Calu3 (cell line): ENCODE measurements at regions not wholly inside any gene's neighbourhood (a gene's known extent, or its start where the extent isn't known, plus 50 kb on each side); places are given as distances from the start of the nearest gene placed in this dataset.
"Not testable (repeated sequence)": the region's sequence is repeated elsewhere in the genome, so short reads cannot be mapped to it uniquely, and the experiment has no call there.

Experiments
- BruUV-seq: library from RNA; stranded (reverse); fragments of 400-500 nt; replicated peaks from 2 replicates; lab custom pipeline; 2021; lab: Mats Ljungman, UMichigan
- CTCF ChIA-PET: fragments of 300-600 bp; sonication (Branson Sonifier 250); formaldehyde crosslinking; loops from one replicate; lab custom pipeline; 2022; ENCODE audit warnings: antibody characterized with exemption; lab: Charles Lee
- DNase-seq: peaks from one replicate; pipeline ENCODE4 v3.0.0; 2022
- H3K27ac Mint-ChIP-seq: one replicate; pipeline ENCODE4 v1.8.0; 2022; ENCODE audit warnings: mixed read lengths; ENCODE audit not compliant: unreplicated experiment
- H3K27me3 Mint-ChIP-seq: one replicate; pipeline ENCODE4 v1.8.0; 2022; ENCODE audit warnings: mixed read lengths; ENCODE audit not compliant: unreplicated experiment
- H3K36me3 Mint-ChIP-seq: one replicate; pipeline ENCODE4 v1.8.0; 2022; ENCODE audit warnings: mild to moderate bottlenecking, moderate library complexity, mixed read lengths; ENCODE audit not compliant: insufficient read depth, unreplicated experiment
- H3K4me1 Mint-ChIP-seq: one replicate; pipeline ENCODE4 v1.8.0; 2022; ENCODE audit warnings: mild to moderate bottlenecking, low read depth, mixed read lengths; ENCODE audit not compliant: unreplicated experiment
- H3K4me3 Mint-ChIP-seq: one replicate; pipeline ENCODE4 v1.8.0; 2022; ENCODE audit warnings: mild to moderate bottlenecking, low read depth, moderate library complexity, mixed read lengths; ENCODE audit not compliant: unreplicated experiment
- H3K9me3 Mint-ChIP-seq: one replicate; pipeline ENCODE4 v1.8.0; 2022; ENCODE audit warnings: low read depth, mixed read lengths; ENCODE audit not compliant: unreplicated experiment
- intact Hi-C: fragments of 100-400 bp; cut with micrococcal nuclease; formaldehyde crosslinking; loops from one replicate; pipeline ENCODE4 v1.10.0; 2022; ENCODE audit not compliant: unreplicated experiment
- TF ChIP-seq, protein P1 (sequence below): fragments of 200-600 bp; IDR thresholded peaks from one replicate; pipeline ENCODE4 v1.8.0; 2022; ENCODE audit warnings: antibody characterized with exemption; ENCODE audit not compliant: unreplicated experiment

DNA sequence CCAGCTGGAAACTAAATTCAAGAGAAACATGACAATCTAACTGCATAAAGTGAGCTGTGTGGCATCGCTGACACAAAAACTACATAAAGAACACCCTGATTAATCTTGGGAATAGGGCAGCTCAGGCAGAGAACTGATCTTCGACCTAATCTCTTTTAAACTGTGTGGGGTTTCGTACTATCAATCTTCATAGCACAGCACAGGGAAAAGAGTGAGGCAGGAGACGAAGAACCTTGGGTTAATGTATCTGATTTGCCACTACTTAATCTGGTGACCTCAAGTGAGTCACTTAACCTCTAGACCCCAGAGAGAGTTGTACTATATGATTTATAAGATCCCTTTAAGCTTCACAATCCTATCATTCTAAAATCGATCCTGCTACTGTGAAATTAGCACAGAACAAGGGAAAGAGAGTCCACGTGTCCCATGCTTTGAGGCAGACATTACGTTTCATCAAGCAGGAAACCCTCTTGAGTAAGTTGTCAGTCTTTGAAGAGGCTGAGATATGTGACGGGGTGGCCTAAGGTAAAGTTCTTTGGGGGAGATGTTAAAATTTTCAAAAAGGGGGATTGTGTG lies 519.7 kb downstream of the SOCS6 start:
- DNase-seq: no peak
- intact Hi-C loops: no loop called here
- Mint-ChIP-seq H3K4me3 (no peak overlapping the region), H3K27ac (no peak overlapping the region), H3K27me3 (no peaks in the 10 kb centered on the region), H3K4me1 (peaks cover 7% of the 10 kb centered on the region), H3K9me3 (no peaks in the 10 kb centered on the region), H3K36me3 (no peaks in the 10 kb centered on the region)
- TF ChIP-seq, protein P1, sequence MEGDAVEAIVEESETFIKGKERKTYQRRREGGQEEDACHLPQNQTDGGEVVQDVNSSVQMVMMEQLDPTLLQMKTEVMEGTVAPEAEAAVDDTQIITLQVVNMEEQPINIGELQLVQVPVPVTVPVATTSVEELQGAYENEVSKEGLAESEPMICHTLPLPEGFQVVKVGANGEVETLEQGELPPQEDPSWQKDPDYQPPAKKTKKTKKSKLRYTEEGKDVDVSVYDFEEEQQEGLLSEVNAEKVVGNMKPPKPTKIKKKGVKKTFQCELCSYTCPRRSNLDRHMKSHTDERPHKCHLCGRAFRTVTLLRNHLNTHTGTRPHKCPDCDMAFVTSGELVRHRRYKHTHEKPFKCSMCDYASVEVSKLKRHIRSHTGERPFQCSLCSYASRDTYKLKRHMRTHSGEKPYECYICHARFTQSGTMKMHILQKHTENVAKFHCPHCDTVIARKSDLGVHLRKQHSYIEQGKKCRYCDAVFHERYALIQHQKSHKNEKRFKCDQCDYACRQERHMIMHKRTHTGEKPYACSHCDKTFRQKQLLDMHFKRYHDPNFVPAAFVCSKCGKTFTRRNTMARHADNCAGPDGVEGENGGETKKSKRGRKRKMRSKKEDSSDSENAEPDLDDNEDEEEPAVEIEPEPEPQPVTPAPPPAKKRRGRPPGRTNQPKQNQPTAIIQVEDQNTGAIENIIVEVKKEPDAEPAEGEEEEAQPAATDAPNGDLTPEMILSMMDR: no peak
- CTCF ChIA-PET: no interaction called here
- BruUV-seq: no TSS peak

DNA sequence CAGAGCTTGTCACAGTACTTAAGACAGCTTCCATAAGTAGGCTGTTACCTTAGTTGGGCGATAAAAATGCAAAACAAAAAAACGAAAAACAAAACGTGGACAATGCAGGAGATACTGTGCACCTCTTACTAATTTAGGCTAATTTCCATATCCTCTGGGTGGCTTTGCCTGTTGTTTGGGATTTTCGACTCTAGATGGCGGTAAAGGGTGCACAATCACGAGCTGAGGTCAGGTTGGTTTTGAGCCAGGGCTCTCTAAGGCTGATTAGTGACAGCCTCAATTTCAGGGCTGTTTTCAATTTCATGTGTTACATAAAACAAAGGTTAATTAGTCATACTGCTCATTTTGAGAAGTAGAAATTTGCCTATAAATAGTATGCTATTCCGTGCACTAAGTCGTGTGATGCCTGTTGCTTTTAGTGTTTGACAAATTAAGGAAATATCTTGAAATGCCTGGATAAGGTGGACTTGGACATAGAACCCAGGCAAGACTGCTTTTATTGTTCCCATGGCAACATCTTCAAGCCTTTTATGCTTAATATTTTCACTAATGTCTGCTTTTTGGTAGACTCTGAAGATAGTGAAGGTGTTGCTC lies 493.1 kb downstream of the SOCS6 start:
- no TSS peak for BruUV-seq
- H3K27ac Mint-ChIP-seq: no peak overlapping the region
- no peak overlapping the region for H3K4me3 Mint-ChIP-seq
- TF ChIP-seq, protein P1: peak; percentile 78
- CTCF ChIA-PET: interaction anchor here (0.6 to 0.8 kb wide), 2 partner anchors 9 to 21 kb away, joined by 3 to 7 read pairs; no protein-coding TSS in a partner anchor
- no peaks in the 10 kb centered on the region for H3K36me3 Mint-ChIP-seq
- peak; percentile 71 for DNase-seq
- H3K4me1 Mint-ChIP-seq: no peaks in the 10 kb centered on the region
- H3K27me3 Mint-ChIP-seq: peaks cover 23% of the 10 kb centered on the region
- H3K9me3 Mint-ChIP-seq: no peaks in the 10 kb centered on the region
- intact Hi-C loops: loop anchor here (1.0 to 10.0 kb wide), 5 partner anchors 153 to 1890 kb away; partner anchors contain the start of gene CBLN2

DNA sequence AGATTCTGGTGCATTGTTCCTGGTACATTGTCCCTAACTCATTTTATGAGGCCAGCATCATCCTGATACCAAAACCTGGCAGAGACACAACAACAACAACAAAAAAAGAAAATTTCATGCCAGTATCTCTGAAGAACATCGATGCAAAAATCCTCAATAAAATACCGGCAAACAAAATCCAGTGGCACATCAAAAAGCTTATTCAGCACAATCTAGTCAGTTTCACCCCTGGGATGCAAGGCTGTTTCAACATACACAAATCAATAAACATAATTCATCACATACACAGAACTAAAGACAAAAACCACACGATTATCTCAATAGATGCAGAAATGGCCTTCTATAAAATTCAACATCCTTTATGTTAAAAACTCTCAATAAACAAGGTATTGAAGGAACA lies 477.4 kb downstream of the SOCS6 start:
- intact Hi-C loops, H3K27ac Mint-ChIP-seq, H3K9me3 Mint-ChIP-seq, H3K4me1 Mint-ChIP-seq, DNase-seq, BruUV-seq, H3K4me3 Mint-ChIP-seq, H3K36me3 Mint-ChIP-seq, H3K27me3 Mint-ChIP-seq: not testable (repeated sequence)
- CTCF ChIA-PET: interaction anchor here (0.7 to 0.9 kb wide), 2 partner anchors 33 to 610 kb away, joined by 3 to 6 read pairs; no protein-coding TSS in a partner anchor

DNA sequence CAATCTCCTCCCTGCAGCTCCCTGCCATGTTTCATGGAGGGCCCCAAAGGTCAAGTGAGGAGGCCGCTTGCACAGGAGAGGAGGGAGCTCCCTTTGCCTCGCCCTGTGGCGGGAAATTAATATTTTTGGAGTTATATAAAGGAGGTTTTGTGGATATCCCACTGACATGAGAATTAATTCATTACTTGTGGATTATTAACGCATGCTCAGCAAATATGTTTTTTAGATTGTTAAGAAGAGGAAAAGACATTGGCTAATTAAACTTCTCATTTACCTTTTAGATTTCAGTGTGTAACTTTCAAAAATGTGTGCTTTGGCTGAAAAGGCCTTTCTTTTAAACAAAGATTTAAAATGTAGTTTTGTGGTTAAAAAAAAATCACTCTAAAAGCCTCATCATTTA lies 474.0 kb downstream of the SOCS6 start:
- no peak for DNase-seq
- Mint-ChIP-seq H3K27me3 (no peaks in the 10 kb centered on the region), H3K27ac (no peak overlapping the region), H3K4me3 (no peak overlapping the region), H3K4me1 (no peaks in the 10 kb centered on the region), H3K36me3 (no peaks in the 10 kb centered on the region), H3K9me3 (no peaks in the 10 kb centered on the region)
- intact Hi-C loops: no loop called here
- TF ChIP-seq, protein P1: no peak
- CTCF ChIA-PET: no interaction called here
- no TSS peak for BruUV-seq

DNA sequence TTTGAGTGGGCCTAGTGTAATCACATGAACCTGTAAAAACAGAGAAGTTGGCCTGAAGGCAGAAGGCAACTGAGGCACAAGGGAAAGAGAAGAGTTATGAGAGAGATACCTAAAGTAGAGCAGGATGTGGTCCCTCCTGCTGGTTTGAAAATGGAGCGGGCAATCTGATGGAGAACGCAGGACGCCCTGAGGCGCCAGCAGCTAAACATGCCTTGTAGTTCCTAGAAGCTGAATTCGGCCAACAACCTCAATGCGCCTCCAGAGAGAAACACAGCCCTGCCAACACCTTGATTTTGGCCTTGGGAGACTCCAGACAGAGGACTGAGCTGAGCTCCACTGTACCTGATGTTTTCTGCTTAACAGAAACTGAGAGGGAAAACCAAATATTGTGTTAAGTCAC lies 469.9 kb downstream of the SOCS6 start:
- Mint-ChIP-seq H3K27ac (no peak overlapping the region), H3K27me3 (peaks cover 31% of the 10 kb centered on the region), H3K36me3 (no peaks in the 10 kb centered on the region), H3K9me3 (no peaks in the 10 kb centered on the region), H3K4me1 (no peaks in the 10 kb centered on the region), H3K4me3 (no peak overlapping the region)
- CTCF ChIA-PET: no interaction called here
- no peak for DNase-seq
- TF ChIP-seq, protein P1: no peak
- intact Hi-C loops: no loop called here
- no TSS peak for BruUV-seq
